Stimulated activated naive B cell treated with anti-CD40 and anti-IgM and Interleukin-4, amounts not matched to agents 10 μg/mL and 1 μg/mL and 100 μg/mL, for 72 hours (primary cell): ENCODE measurements at regions not wholly inside any gene's neighbourhood (a gene's known extent, or its start where the extent isn't known, plus 50 kb on each side); places are given as distances from the start of the nearest gene placed in this dataset.

Source experiments
- ATAC-seq, 2 donors: fragments of 150-1000 bp; cut with Tn5 transposase; replicated peaks; 2 replicates each; pipeline ENCODE4 v1.10.0; 2021; ENCODE audit warnings: moderate library complexity in 1 of 2
- DNase-seq: peaks from one replicate; pipeline ENCODE4 v3.0.0; 2021
- H3K27ac Mint-ChIP-seq: one replicate; pipeline ENCODE4 v1.8.0; 2022; ENCODE audit warnings: mild to moderate bottlenecking, mixed read lengths
- H3K27me3 Mint-ChIP-seq, 2 donors: one replicate each; pipeline ENCODE4 v1.8.0; 2022; ENCODE audit warnings: mixed read lengths in 2 of 2
- H3K36me3 Mint-ChIP-seq, 2 donors: one replicate each; pipeline ENCODE4 v1.8.0; 2022; ENCODE audit warnings: mixed read lengths in 2 of 2, mild to moderate bottlenecking in 1 of 2
- H3K4me1 Mint-ChIP-seq, 2 donors: one replicate each; pipeline ENCODE4 v1.8.0; 2022; ENCODE audit warnings: mixed read lengths in 2 of 2, mild to moderate bottlenecking in 1 of 2
- H3K4me3 Mint-ChIP-seq, 2 donors: one replicate each; pipeline ENCODE4 v1.8.0; 2022; ENCODE audit warnings: mild to moderate bottlenecking in 2 of 2, mixed read lengths in 2 of 2, moderate library complexity in 1 of 2
- H3K9me3 Mint-ChIP-seq, 2 donors: one replicate each; pipeline ENCODE4 v1.8.0; 2022; ENCODE audit warnings: mixed read lengths in 2 of 2, mild to moderate bottlenecking in 1 of 2

GRCh38 chr20:54708229-54708628 lies 232.8 kb downstream of the DOK5 start:
- H3K27ac Mint-ChIP-seq, result no peak overlapping the region
- no peaks in the 10 kb centered on the region for H3K4me1 Mint-ChIP-seq
- H3K4me3 Mint-ChIP-seq, result no peak overlapping the region
- ATAC-seq (no peak), DNase-seq (no peak)
- no peaks in the 10 kb centered on the region for H3K9me3 Mint-ChIP-seq
- H3K36me3 Mint-ChIP-seq, result no peaks in the 10 kb centered on the region
- no peaks in the 10 kb centered on the region for H3K27me3 Mint-ChIP-seq

DNA sequence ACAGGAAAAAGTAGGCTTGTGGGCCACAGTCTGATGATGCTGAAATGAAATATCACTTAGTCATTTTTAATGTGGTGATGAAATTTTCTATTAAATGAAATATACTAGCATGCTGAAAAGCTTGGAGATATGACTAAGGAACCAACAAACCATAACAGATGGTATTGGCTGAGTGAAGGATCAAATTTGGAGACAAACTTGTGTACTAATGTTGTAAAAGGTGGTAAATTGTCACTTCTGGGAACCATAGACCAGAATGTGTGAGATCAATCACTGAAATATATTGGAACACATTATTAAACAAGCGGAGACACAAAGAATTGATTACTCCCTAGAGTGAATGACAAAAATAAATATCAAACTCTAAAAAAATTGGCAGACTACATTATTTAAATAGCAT lies 232.4 kb downstream of the DOK5 start:
- Mint-ChIP-seq H3K36me3 (no peaks in the 10 kb centered on the region), H3K4me1 (no peaks in the 10 kb centered on the region), H3K27ac (no peak overlapping the region), H3K4me3 (no peak overlapping the region), H3K9me3 (no peaks in the 10 kb centered on the region), H3K27me3 (no peaks in the 10 kb centered on the region)
- DNase-seq, result no peak
- no peak for ATAC-seq

GRCh38 chr20:54706581-54706980 lies 231.2 kb downstream of the DOK5 start:
- ATAC-seq (no peak), DNase-seq (no peak)
- H3K27me3 Mint-ChIP-seq, result no peaks in the 10 kb centered on the region
- no peaks in the 10 kb centered on the region for H3K4me1 Mint-ChIP-seq
- no peak overlapping the region for H3K27ac Mint-ChIP-seq
- H3K4me3 Mint-ChIP-seq, result no peak overlapping the region
- H3K36me3 Mint-ChIP-seq, result no peaks in the 10 kb centered on the region
- H3K9me3 Mint-ChIP-seq, result no peaks in the 10 kb centered on the region

DNA sequence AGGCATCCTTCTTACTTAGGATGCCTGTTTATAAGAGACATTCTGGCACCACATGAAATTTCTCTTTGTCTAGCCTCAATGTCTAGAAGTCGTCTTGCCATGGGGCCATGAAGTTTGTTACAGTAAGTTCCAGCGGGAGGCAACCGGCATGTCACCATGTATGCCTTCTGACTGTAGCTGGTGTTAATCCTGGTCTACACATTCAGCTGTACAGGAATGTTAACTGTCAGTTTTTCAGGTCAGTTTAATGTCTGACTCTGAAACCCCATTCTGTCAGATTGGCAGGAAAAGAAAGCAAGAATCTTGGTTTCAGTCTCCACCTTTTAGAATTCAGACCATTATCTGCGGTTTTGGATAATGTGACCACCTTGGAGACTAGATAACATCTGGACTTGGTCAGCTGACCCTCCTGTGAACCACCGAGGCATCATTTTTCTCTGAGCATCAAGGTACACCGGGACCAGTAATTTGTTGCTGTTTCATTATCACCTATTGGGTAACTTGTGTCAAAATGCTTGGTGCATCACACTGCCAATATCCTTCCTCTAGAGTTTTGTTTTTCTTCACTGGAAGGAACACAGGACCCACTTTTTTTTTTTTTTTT lies 228.7 kb downstream of the DOK5 start:
- no peak overlapping the region for H3K4me3 Mint-ChIP-seq
- DNase-seq (no peak), ATAC-seq (no peak)
- H3K27me3 Mint-ChIP-seq, result no peaks in the 10 kb centered on the region
- no peaks in the 10 kb centered on the region for H3K4me1 Mint-ChIP-seq
- no peak overlapping the region for H3K27ac Mint-ChIP-seq
- no peaks in the 10 kb centered on the region for H3K9me3 Mint-ChIP-seq
- no peaks in the 10 kb centered on the region for H3K36me3 Mint-ChIP-seq
